ENCODE measurements at regions not wholly inside any gene's neighbourhood (a gene's known extent, or its start where the extent isn't known, plus 50 kb on each side); places are given as distances from the start of the nearest gene placed in this dataset.

GRCh38 chr6:56789879-56790278, 147.2 kb upstream of the DST start:
- H3K79me2 ChIP-seq (ENCODE audit: insufficient read depth, low read length), result peaks cover 4% of the 10 kb centered on the region; the same call in 1 of the 2 replicates
- TF ChIP-seq CTCF (conservative IDR thresholded peaks at IDR 0.05; ENCODE audit: low read length), result no peak
- no peak for TF ChIP-seq EZH2phosphoT487 (IDR thresholded peaks at IDR 0.05; ENCODE audit: borderline replicate concordance)
- H3K4me2 ChIP-seq (ENCODE audit: low read depth, low read length, poor library complexity, severe bottlenecking), result no peak overlapping the region

GRCh38 chr6:56789342-56789741, 146.7 kb upstream of the DST start:
- Histone ChIP-seq H3K9me3 (ENCODE audit: insufficient read depth, low read depth, low read length) (no peaks in the 10 kb centered on the region), H3K79me2 (ENCODE audit: insufficient read depth, low read length) (peaks cover 4% of the 10 kb centered on the region; the same call in 1 of the 2 replicates)

More at GRCh38 chr6:56789879-56790278, 147.2 kb upstream of the DST start:
- H3K9ac ChIP-seq (ENCODE audit: low read depth, low read length, poor library complexity, severe bottlenecking), result no peak overlapping the region
- no peaks in the 10 kb centered on the region for H3F3A ChIP-seq (ENCODE audit: low read depth)
- H3K4me3 ChIP-seq (ENCODE audit: low read length, poor library complexity, severe bottlenecking), result no peak overlapping the region
- H4K20me1 ChIP-seq (ENCODE audit: insufficient read depth, low read length, poor library complexity, severe bottlenecking), result no peaks in the 10 kb centered on the region
- no peaks in the 10 kb centered on the region for H3K27me3 ChIP-seq (ENCODE audit: insufficient read depth, low read length, poor library complexity, severe bottlenecking)
- no peaks in the 10 kb centered on the region for H3K9me3 ChIP-seq (ENCODE audit: insufficient read depth, low read depth, low read length)
- H3K36me3 ChIP-seq (ENCODE audit: insufficient read depth, low read length), result no peaks in the 10 kb centered on the region
- no peaks in the 10 kb centered on the region for H3K9me2 ChIP-seq (replicated peaks; ENCODE audit: low read depth, low read length)
- peaks cover 9% of the 10 kb centered on the region for H3K4me1 ChIP-seq (ENCODE audit: insufficient read depth, low read length, poor library complexity, severe bottlenecking)
- H2AFZ ChIP-seq (ENCODE audit: low read length), result no peak overlapping the region

GRCh38 chr6:56787209-56787608, 144.5 kb upstream of the DST start:
- Histone ChIP-seq H3K36me3 (ENCODE audit: insufficient read depth, low read length) (no peaks in the 10 kb centered on the region), H3F3A (ENCODE audit: low read depth) (no peaks in the 10 kb centered on the region), H2AFZ (ENCODE audit: low read length) (no peak overlapping the region), H3K4me3 (ENCODE audit: low read length, poor library complexity, severe bottlenecking) (no peak overlapping the region), H3K79me2 (ENCODE audit: insufficient read depth, low read length) (no peaks in the 10 kb centered on the region), H3K9ac (ENCODE audit: low read depth, low read length, poor library complexity, severe bottlenecking) (no peak overlapping the region), H3K4me1 (ENCODE audit: insufficient read depth, low read length, poor library complexity, severe bottlenecking) (peaks cover 9% of the 10 kb centered on the region), H3K9me2 (replicated peaks; ENCODE audit: low read depth, low read length) (no peaks in the 10 kb centered on the region), H3K9me3 (ENCODE audit: insufficient read depth, low read depth, low read length) (no peaks in the 10 kb centered on the region), H3K27me3 (ENCODE audit: insufficient read depth, low read length, poor library complexity, severe bottlenecking) (no peaks in the 10 kb centered on the region), H4K20me1 (ENCODE audit: insufficient read depth, low read length, poor library complexity, severe bottlenecking) (no peaks in the 10 kb centered on the region), H3K4me2 (ENCODE audit: low read depth, low read length, poor library complexity, severe bottlenecking) (no peak overlapping the region)
- TF ChIP-seq EZH2phosphoT487 (IDR thresholded peaks at IDR 0.05; ENCODE audit: borderline replicate concordance), result no peak
- TF ChIP-seq CTCF (conservative IDR thresholded peaks at IDR 0.05; ENCODE audit: low read length), result no peak

More at GRCh38 chr6:56789342-56789741, 146.7 kb upstream of the DST start:
- Histone ChIP-seq H3F3A (ENCODE audit: low read depth) (no peaks in the 10 kb centered on the region), H3K36me3 (ENCODE audit: insufficient read depth, low read length) (no peaks in the 10 kb centered on the region), H2AFZ (ENCODE audit: low read length) (no peak overlapping the region), H4K20me1 (ENCODE audit: insufficient read depth, low read length, poor library complexity, severe bottlenecking) (no peaks in the 10 kb centered on the region), H3K4me1 (ENCODE audit: insufficient read depth, low read length, poor library complexity, severe bottlenecking) (peaks cover 9% of the 10 kb centered on the region), H3K9ac (ENCODE audit: low read depth, low read length, poor library complexity, severe bottlenecking) (no peak overlapping the region), H3K27me3 (ENCODE audit: insufficient read depth, low read length, poor library complexity, severe bottlenecking) (no peaks in the 10 kb centered on the region), H3K4me3 (ENCODE audit: low read length, poor library complexity, severe bottlenecking) (no peak overlapping the region), H3K9me2 (replicated peaks; ENCODE audit: low read depth, low read length) (no peaks in the 10 kb centered on the region), H3K4me2 (ENCODE audit: low read depth, low read length, poor library complexity, severe bottlenecking) (no peak overlapping the region)
- TF ChIP-seq EZH2phosphoT487 (IDR thresholded peaks at IDR 0.05; ENCODE audit: borderline replicate concordance), result no peak
- TF ChIP-seq CTCF (conservative IDR thresholded peaks at IDR 0.05; ENCODE audit: low read length), result no peak
